T-helper 17 cell (primary cell): ENCODE measurements at regions not wholly inside any gene's neighbourhood (a gene's known extent, or its start where the extent isn't known, plus 50 kb on each side); places are given as distances from the start of the nearest gene placed in this dataset.

Experiments used
- ATAC-seq: fragments of 150-1000 bp; cut with Tn5 transposase; 2 replicates; pipeline ENCODE4 v1.10.0; 2021; ENCODE audit warnings: mild to moderate bottlenecking, moderate library complexity
- DNase-seq, 3 donors: peaks; one replicate each; pipeline versions ENCODE4 v3.0.0 to v3.0.0-alpha.2; 2020 to 2021
- H3K9me3 ChIP-seq: one replicate; pipeline ENCODE4 v1.7.0; 2013; ENCODE audit warnings: low read length, mild to moderate bottlenecking; ENCODE audit not compliant: control insufficient read depth, poor library complexity, severe bottlenecking
- H3K27ac Mint-ChIP-seq: one replicate; pipeline ENCODE4 v1.8.0; 2022; ENCODE audit warnings: mild to moderate bottlenecking, moderate library complexity, mixed read lengths
- H3K27me3 Mint-ChIP-seq: one replicate; pipeline ENCODE4 v1.8.0; 2022; ENCODE audit warnings: mixed read lengths
- H3K36me3 Mint-ChIP-seq: one replicate; pipeline ENCODE4 v1.8.0; 2022; ENCODE audit warnings: low read depth, mixed read lengths
- H3K4me1 Mint-ChIP-seq: one replicate; pipeline ENCODE4 v1.8.0; 2022; ENCODE audit warnings: mild to moderate bottlenecking, mixed read lengths
- H3K4me3 Mint-ChIP-seq: one replicate; pipeline ENCODE4 v1.8.0; 2022; ENCODE audit warnings: mild to moderate bottlenecking, moderate library complexity, mixed read lengths

DNA sequence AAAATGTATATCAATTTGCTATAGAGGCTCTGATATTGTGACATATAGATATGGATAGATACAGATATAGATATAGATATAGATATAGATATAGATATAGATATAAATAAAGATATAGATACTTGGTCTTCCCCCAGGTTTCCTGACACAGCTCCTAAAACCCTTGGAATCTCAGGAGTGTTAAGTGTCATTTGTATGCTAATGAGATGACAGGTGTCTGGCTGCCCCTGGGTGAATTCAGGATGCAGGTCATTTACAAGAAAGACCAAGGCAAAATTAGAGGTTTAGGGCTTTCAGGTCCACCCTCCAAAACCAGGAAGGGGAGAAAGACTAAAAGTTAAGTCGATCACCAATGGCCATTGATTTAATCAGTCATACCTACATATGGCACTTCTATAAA, 1034.8 kb downstream of the PDHA2 start:
- Mint-ChIP-seq H3K27ac (no peak overlapping the region), H3K4me1 (no peaks in the 10 kb centered on the region), H3K27me3 (no peaks in the 10 kb centered on the region), H3K4me3 (no peak overlapping the region), H3K36me3 (no peaks in the 10 kb centered on the region)
- no peaks in the 10 kb centered on the region for H3K9me3 ChIP-seq
- ATAC-seq, result no peak
- DNase-seq, result no peak

DNA sequence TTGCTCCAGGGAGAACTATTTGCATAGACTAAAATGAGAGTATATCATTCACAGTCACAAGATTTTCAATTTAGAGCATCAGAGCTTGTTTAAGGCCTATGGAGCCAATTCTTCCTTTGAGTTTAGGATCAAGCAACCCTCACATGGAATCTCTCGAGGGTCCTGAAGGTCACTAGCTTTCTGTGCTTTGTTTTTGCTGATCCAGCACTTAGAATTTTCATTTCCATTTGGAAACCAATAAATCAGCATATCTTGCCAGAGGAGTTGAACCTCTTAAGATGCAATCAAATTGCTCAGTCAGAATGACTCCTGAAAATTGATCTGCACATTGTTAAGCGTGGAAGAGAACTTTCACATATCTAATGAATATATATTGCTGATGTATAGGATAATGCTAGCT, 1039.6 kb downstream of the PDHA2 start:
- no peak overlapping the region for H3K4me3 Mint-ChIP-seq
- H3K4me1 Mint-ChIP-seq, result no peaks in the 10 kb centered on the region
- H3K27ac Mint-ChIP-seq, result no peak overlapping the region
- H3K9me3 ChIP-seq, result no peaks in the 10 kb centered on the region
- DNase-seq (no peak), ATAC-seq (no peak)
- no peaks in the 10 kb centered on the region for H3K36me3 Mint-ChIP-seq
- H3K27me3 Mint-ChIP-seq, result no peaks in the 10 kb centered on the region

GRCh38 chr4:96887857-96888256, 1048.0 kb downstream of the PDHA2 start:
- H3K27ac Mint-ChIP-seq, result no peak overlapping the region
- no peaks in the 10 kb centered on the region for H3K4me1 Mint-ChIP-seq
- H3K9me3 ChIP-seq, result no peaks in the 10 kb centered on the region
- H3K27me3 Mint-ChIP-seq, result no peaks in the 10 kb centered on the region
- DNase-seq (no peak), ATAC-seq (no peak)
- H3K4me3 Mint-ChIP-seq, result no peak overlapping the region
- H3K36me3 Mint-ChIP-seq, result no peaks in the 10 kb centered on the region

DNA sequence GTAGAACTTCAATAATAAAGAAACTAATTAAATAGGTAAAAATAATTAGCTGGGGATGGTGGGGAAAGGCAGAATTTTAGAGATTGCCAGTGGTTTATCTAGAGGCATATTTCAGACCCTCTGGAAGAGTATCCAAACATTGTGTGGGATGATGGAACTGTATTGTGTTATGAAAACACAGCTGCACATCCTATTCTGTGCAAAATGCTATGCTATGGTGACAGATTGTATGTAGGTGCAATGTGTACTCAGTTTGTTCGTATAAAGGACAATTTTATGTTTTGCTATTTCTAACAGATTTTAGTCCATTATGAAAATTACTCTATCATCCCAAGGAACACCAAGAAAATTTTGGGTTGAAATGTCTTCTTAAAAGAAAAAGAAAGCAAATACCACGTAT, 1054.7 kb downstream of the PDHA2 start:
- ATAC-seq (no peak), DNase-seq (no peak)
- Mint-ChIP-seq H3K4me1 (no peaks in the 10 kb centered on the region), H3K27me3 (no peaks in the 10 kb centered on the region), H3K36me3 (no peaks in the 10 kb centered on the region), H3K27ac (no peak overlapping the region), H3K4me3 (no peak overlapping the region)
- no peaks in the 10 kb centered on the region for H3K9me3 ChIP-seq

GRCh38 chr4:96895826-96896225, 1055.9 kb downstream of the PDHA2 start:
- Mint-ChIP-seq H3K36me3 (no peaks in the 10 kb centered on the region), H3K27ac (no peak overlapping the region), H3K4me3 (no peak overlapping the region), H3K4me1 (no peaks in the 10 kb centered on the region), H3K27me3 (no peaks in the 10 kb centered on the region)
- no peaks in the 10 kb centered on the region for H3K9me3 ChIP-seq
- no peak for DNase-seq
- no peak for ATAC-seq

- Mint-ChIP-seq H3K27me3 (no peaks in the 10 kb centered on the region), H3K36me3 (no peaks in the 10 kb centered on the region), H3K4me1 (no peaks in the 10 kb centered on the region), H3K27ac (no peak overlapping the region), H3K4me3 (no peak overlapping the region)
- ATAC-seq (no peak), DNase-seq (no peak)
- no peaks in the 10 kb centered on the region for H3K9me3 ChIP-seq
Observed at GRCh38 chr4:96912716-96913115, 1072.8 kb downstream of the PDHA2 start.

GRCh38 chr4:96913441-96914080, 1073.7 kb downstream of the PDHA2 start:
- H3K9me3 ChIP-seq, result no peaks in the 10 kb centered on the region
- ATAC-seq (no peak), DNase-seq (no peak)
- Mint-ChIP-seq H3K4me3 (no peak overlapping the region), H3K27me3 (no peaks in the 10 kb centered on the region), H3K36me3 (no peaks in the 10 kb centered on the region), H3K4me1 (no peaks in the 10 kb centered on the region), H3K27ac (no peak overlapping the region)

GRCh38 chr4:96916711-96917110, 1076.8 kb downstream of the PDHA2 start:
- no peaks in the 10 kb centered on the region for H3K4me1 Mint-ChIP-seq
- H3K9me3 ChIP-seq, result no peaks in the 10 kb centered on the region
- H3K36me3 Mint-ChIP-seq, result no peaks in the 10 kb centered on the region
- no peak for ATAC-seq
- H3K4me3 Mint-ChIP-seq, result no peak overlapping the region
- DNase-seq, result no peak
- H3K27me3 Mint-ChIP-seq, result no peaks in the 10 kb centered on the region
- H3K27ac Mint-ChIP-seq, result no peak overlapping the region

- no peak overlapping the region for H3K27ac Mint-ChIP-seq
- no peaks in the 10 kb centered on the region for H3K27me3 Mint-ChIP-seq
- no peaks in the 10 kb centered on the region for H3K4me1 Mint-ChIP-seq
- H3K4me3 Mint-ChIP-seq, result no peak overlapping the region
- DNase-seq (no peak), ATAC-seq (no peak)
- H3K36me3 Mint-ChIP-seq, result no peaks in the 10 kb centered on the region
- H3K9me3 ChIP-seq, result no peaks in the 10 kb centered on the region
Observed at GRCh38 chr4:96936886-96937285, 1097.0 kb downstream of the PDHA2 start.

DNA sequence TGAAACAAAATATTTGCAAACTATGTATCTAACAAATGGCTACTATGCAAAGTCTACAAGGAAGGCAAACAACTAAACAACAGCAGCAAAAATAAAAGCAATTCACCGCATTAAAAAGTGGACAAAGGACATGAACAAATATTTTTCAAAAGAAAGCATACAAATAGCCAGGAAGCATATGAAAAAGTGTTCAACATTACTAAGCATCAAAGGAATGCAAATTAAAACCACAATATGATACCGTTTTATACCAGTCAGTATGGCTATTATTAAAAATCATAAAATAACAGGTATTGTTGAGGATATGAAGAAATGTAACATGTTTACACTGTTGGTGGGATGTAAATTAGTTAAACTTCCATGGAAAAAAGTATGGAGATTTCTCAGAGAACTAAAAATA, 1106.7 kb downstream of the PDHA2 start:
- Mint-ChIP-seq H3K27me3 (no peaks in the 10 kb centered on the region), H3K27ac (no peak overlapping the region), H3K4me1 (no peaks in the 10 kb centered on the region), H3K36me3 (no peaks in the 10 kb centered on the region), H3K4me3 (no peak overlapping the region)
- H3K9me3 ChIP-seq, result no peaks in the 10 kb centered on the region
- DNase-seq (no peak), ATAC-seq (no peak)

GRCh38 chr4:96952610-96953009, 1112.7 kb downstream of the PDHA2 start:
- DNase-seq, result no peak
- no peak for ATAC-seq
- Mint-ChIP-seq H3K4me1 (no peaks in the 10 kb centered on the region), H3K27me3 (no peaks in the 10 kb centered on the region), H3K27ac (no peak overlapping the region), H3K4me3 (no peak overlapping the region), H3K36me3 (no peaks in the 10 kb centered on the region)
- H3K9me3 ChIP-seq, result no peaks in the 10 kb centered on the region

DNA sequence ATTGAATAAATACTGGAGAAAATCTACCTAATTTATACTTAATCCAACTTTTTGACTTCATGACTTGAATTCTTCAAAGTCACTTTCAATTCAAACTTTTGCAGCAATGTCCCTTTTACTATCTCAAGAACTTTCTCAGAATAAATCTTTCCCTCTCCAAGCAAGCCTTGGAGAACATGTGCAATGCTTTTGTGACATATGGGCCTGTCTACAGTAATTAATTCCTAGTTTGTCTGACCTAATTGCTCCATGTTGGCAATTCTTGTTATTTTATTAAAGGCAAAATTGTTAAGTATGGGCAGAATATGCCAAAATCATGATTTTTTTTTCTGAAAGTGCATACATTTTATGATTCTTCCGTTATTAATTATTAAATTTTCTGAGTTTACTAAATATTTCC, 1115.3 kb downstream of the PDHA2 start:
- no peak for DNase-seq
- H3K9me3 ChIP-seq, result no peaks in the 10 kb centered on the region
- no peaks in the 10 kb centered on the region for H3K27me3 Mint-ChIP-seq
- no peaks in the 10 kb centered on the region for H3K4me1 Mint-ChIP-seq
- H3K27ac Mint-ChIP-seq, result no peak overlapping the region
- ATAC-seq, result no peak
- H3K4me3 Mint-ChIP-seq, result no peak overlapping the region
- H3K36me3 Mint-ChIP-seq, result no peaks in the 10 kb centered on the region

- H3K27ac Mint-ChIP-seq, result no peak overlapping the region
- no peak overlapping the region for H3K4me3 Mint-ChIP-seq
- no peak for ATAC-seq
- no peaks in the 10 kb centered on the region for H3K36me3 Mint-ChIP-seq
- no peaks in the 10 kb centered on the region for H3K4me1 Mint-ChIP-seq
- H3K27me3 Mint-ChIP-seq, result no peaks in the 10 kb centered on the region
- no peaks in the 10 kb centered on the region for H3K9me3 ChIP-seq
- no peak for DNase-seq
Observed at GRCh38 chr4:96955691-96956090, 1115.8 kb downstream of the PDHA2 start.

- no peaks in the 10 kb centered on the region for H3K4me1 Mint-ChIP-seq
- no peak overlapping the region for H3K27ac Mint-ChIP-seq
- H3K4me3 Mint-ChIP-seq, result no peak overlapping the region
- H3K36me3 Mint-ChIP-seq, result no peaks in the 10 kb centered on the region
- no peak for DNase-seq
- H3K27me3 Mint-ChIP-seq, result no peaks in the 10 kb centered on the region
- no peak for ATAC-seq
- H3K9me3 ChIP-seq, result no peaks in the 10 kb centered on the region
Observed at GRCh38 chr4:96969455-96969854, 1129.6 kb downstream of the PDHA2 start.
